ENCODE measurements at regions not wholly inside any gene's neighbourhood (a gene's known extent, or its start where the extent isn't known, plus 50 kb on each side); places are given as distances from the start of the nearest gene placed in this dataset.

- TF ChIP-seq, protein P1, sequence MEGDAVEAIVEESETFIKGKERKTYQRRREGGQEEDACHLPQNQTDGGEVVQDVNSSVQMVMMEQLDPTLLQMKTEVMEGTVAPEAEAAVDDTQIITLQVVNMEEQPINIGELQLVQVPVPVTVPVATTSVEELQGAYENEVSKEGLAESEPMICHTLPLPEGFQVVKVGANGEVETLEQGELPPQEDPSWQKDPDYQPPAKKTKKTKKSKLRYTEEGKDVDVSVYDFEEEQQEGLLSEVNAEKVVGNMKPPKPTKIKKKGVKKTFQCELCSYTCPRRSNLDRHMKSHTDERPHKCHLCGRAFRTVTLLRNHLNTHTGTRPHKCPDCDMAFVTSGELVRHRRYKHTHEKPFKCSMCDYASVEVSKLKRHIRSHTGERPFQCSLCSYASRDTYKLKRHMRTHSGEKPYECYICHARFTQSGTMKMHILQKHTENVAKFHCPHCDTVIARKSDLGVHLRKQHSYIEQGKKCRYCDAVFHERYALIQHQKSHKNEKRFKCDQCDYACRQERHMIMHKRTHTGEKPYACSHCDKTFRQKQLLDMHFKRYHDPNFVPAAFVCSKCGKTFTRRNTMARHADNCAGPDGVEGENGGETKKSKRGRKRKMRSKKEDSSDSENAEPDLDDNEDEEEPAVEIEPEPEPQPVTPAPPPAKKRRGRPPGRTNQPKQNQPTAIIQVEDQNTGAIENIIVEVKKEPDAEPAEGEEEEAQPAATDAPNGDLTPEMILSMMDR (IDR thresholded peaks at IDR 0.05) = no peak
- TF ChIP-seq POLR2A (IDR thresholded peaks at IDR 0.05) (no peak), EP300 (IDR thresholded peaks at IDR 0.05) (no peak)
Observed at GRCh38 chr4:3689006-3689405, 77.2 kb upstream of the ADRA2C start.

Data from ovary (tissue), 3 donors.